ENCODE measurements at regions not wholly inside any gene's neighbourhood (a gene's known extent, or its start where the extent isn't known, plus 50 kb on each side); places are given as distances from the start of the nearest gene placed in this dataset.

DNA sequence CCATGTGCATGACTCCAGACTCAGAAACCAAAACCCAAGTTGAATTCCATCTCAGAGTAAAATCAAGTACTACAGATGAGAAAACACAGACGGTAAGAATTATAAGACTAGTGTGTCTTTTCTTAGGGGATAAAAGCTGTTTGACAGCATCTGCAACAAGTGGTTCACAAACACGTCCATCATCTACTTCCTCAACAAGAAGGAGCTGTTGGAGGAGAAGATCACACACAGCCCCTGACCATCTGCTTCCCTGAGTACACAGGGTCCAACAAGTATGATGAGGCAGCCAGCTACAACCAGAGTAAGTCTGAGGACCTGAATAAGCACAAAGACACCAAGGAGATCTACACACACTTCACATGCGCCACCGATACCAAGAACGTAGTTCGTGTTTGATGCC is 110.7 kb upstream of the ATF7IP start:
- H3K4me1 ChIP-seq (ENCODE audit: insufficient read depth, low read length), result peaks cover 40% of the 10 kb centered on the region
- H3K36me3 ChIP-seq (replicated peaks in 1 of 2; ENCODE audit: control insufficient read depth in 1 of 2, insufficient read depth in 2 of 2, low read length in 2 of 2), result no peaks in the 10 kb centered on the region
- H3K79me2 ChIP-seq (ENCODE audit: insufficient read depth, low read length), result no peaks in the 10 kb centered on the region
- DNase-seq (ENCODE audit: low spot score) (no peak), FAIRE-seq (no peak), ATAC-seq (no peak)
- in situ Hi-C loops (cut with HindIII; ENCODE audit: extremely low pct_ligation_motif_present, low pct_unique_long_range_greater_than_20kb) (loop anchor here (5.0 kb wide), 1 partner anchor 133 kb away; no protein-coding TSS in a partner anchor), intact Hi-C loops (cut with micrococcal nuclease; ENCODE audit: unreplicated experiment) (no loop called here)
- H3K4me3 ChIP-seq (replicated peaks in 1 of 3; ENCODE audit: insufficient read depth in 1 of 3, low read depth in 2 of 3, low read length in 3 of 3), result no peak overlapping the region
- WGBS (ENCODE audit: low lambda C conversion rate), result 77% methylated on average over 6 of the region's 6 CpGs
- H4K20me1 ChIP-seq (ENCODE audit: insufficient read depth, low read length), result no peaks in the 10 kb centered on the region
- H3K9me3 ChIP-seq (ENCODE audit: low read length), result no peaks in the 10 kb centered on the region
- BruUV-seq (replicated peaks), result no TSS peak
- no peaks in the 10 kb centered on the region for H3K27me3 ChIP-seq (ENCODE audit: control insufficient read depth in 1 of 2, insufficient read depth in 2 of 2, low read length in 2 of 2)
- ChIA-PET CTCF (ENCODE audit: low intra/inter-chr PET ratio, low total read pairs) (no interaction called here), POLR2A (no interaction called here)
- no peak overlapping the region for H3K9ac ChIP-seq (ENCODE audit: insufficient read depth, low read depth, low read length)
- H3K4me2 ChIP-seq (ENCODE audit: low read depth, low read length), result no peak overlapping the region
- no peak overlapping the region for H2AFZ ChIP-seq (ENCODE audit: low read length)
- no peak overlapping the region for H3K27ac ChIP-seq (ENCODE audit: extremely low read length, insufficient read depth, low read length)
- TF ChIP-seq ZNF24 (IDR thresholded peaks at IDR 0.05), result no peak
- TF ChIP-seq CCAR2 (optimal IDR thresholded peaks at IDR 0.05; ENCODE audit: low read depth, low read length), result no peak
- TF ChIP-seq ZFP37 (CRISPR knock-in tag; IDR thresholded peaks at IDR 0.05; ENCODE audit: borderline replicate concordance), result no peak
- TF ChIP-seq, protein P1, sequence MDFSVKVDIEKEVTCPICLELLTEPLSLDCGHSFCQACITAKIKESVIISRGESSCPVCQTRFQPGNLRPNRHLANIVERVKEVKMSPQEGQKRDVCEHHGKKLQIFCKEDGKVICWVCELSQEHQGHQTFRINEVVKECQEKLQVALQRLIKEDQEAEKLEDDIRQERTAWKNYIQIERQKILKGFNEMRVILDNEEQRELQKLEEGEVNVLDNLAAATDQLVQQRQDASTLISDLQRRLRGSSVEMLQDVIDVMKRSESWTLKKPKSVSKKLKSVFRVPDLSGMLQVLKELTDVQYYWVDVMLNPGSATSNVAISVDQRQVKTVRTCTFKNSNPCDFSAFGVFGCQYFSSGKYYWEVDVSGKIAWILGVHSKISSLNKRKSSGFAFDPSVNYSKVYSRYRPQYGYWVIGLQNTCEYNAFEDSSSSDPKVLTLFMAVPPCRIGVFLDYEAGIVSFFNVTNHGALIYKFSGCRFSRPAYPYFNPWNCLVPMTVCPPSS (IDR thresholded peaks at IDR 0.05), result no peak
- TF ChIP-seq, protein P2, sequence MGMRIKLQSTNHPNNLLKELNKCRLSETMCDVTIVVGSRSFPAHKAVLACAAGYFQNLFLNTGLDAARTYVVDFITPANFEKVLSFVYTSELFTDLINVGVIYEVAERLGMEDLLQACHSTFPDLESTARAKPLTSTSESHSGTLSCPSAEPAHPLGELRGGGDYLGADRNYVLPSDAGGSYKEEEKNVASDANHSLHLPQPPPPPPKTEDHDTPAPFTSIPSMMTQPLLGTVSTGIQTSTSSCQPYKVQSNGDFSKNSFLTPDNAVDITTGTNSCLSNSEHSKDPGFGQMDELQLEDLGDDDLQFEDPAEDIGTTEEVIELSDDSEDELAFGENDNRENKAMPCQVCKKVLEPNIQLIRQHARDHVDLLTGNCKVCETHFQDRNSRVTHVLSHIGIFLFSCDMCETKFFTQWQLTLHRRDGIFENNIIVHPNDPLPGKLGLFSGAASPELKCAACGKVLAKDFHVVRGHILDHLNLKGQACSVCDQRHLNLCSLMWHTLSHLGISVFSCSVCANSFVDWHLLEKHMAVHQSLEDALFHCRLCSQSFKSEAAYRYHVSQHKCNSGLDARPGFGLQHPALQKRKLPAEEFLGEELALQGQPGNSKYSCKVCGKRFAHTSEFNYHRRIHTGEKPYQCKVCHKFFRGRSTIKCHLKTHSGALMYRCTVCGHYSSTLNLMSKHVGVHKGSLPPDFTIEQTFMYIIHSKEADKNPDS (CRISPR knock-in tag; IDR thresholded peaks at IDR 0.05), result no peak
- no peak for TF ChIP-seq ZNF569 (CRISPR knock-in tag; IDR thresholded peaks at IDR 0.05; ENCODE audit: borderline replicate concordance)
- TF ChIP-seq, protein P3, sequence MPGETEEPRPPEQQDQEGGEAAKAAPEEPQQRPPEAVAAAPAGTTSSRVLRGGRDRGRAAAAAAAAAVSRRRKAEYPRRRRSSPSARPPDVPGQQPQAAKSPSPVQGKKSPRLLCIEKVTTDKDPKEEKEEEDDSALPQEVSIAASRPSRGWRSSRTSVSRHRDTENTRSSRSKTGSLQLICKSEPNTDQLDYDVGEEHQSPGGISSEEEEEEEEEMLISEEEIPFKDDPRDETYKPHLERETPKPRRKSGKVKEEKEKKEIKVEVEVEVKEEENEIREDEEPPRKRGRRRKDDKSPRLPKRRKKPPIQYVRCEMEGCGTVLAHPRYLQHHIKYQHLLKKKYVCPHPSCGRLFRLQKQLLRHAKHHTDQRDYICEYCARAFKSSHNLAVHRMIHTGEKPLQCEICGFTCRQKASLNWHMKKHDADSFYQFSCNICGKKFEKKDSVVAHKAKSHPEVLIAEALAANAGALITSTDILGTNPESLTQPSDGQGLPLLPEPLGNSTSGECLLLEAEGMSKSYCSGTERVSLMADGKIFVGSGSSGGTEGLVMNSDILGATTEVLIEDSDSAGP (CRISPR knock-in tag; IDR thresholded peaks at IDR 0.05; ENCODE audit: borderline replicate concordance), result no peak
- no peak for TF ChIP-seq BHLHE40 (IDR thresholded peaks at IDR 0.05; ENCODE audit: low read length)
- no peak for TF ChIP-seq ZNF160 (CRISPR knock-in tag; IDR thresholded peaks at IDR 0.05)
- no peak for TF ChIP-seq SP2 (CRISPR knock-in tag; IDR thresholded peaks at IDR 0.05)
- TF ChIP-seq, protein P4, sequence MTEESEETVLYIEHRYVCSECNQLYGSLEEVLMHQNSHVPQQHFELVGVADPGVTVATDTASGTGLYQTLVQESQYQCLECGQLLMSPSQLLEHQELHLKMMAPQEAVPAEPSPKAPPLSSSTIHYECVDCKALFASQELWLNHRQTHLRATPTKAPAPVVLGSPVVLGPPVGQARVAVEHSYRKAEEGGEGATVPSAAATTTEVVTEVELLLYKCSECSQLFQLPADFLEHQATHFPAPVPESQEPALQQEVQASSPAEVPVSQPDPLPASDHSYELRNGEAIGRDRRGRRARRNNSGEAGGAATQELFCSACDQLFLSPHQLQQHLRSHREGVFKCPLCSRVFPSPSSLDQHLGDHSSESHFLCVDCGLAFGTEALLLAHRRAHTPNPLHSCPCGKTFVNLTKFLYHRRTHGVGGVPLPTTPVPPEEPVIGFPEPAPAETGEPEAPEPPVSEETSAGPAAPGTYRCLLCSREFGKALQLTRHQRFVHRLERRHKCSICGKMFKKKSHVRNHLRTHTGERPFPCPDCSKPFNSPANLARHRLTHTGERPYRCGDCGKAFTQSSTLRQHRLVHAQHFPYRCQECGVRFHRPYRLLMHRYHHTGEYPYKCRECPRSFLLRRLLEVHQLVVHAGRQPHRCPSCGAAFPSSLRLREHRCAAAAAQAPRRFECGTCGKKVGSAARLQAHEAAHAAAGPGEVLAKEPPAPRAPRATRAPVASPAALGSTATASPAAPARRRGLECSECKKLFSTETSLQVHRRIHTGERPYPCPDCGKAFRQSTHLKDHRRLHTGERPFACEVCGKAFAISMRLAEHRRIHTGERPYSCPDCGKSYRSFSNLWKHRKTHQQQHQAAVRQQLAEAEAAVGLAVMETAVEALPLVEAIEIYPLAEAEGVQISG (CRISPR knock-in tag; IDR thresholded peaks at IDR 0.05), result no peak
- TF ChIP-seq, protein P5, sequence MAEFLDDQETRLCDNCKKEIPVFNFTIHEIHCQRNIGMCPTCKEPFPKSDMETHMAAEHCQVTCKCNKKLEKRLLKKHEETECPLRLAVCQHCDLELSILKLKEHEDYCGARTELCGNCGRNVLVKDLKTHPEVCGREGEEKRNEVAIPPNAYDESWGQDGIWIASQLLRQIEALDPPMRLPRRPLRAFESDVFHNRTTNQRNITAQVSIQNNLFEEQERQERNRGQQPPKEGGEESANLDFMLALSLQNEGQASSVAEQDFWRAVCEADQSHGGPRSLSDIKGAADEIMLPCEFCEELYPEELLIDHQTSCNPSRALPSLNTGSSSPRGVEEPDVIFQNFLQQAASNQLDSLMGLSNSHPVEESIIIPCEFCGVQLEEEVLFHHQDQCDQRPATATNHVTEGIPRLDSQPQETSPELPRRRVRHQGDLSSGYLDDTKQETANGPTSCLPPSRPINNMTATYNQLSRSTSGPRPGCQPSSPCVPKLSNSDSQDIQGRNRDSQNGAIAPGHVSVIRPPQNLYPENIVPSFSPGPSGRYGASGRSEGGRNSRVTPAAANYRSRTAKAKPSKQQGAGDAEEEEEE (CRISPR knock-in tag; IDR thresholded peaks at IDR 0.05; ENCODE audit: borderline replicate concordance), result no peak
- TF ChIP-seq, protein P6, sequence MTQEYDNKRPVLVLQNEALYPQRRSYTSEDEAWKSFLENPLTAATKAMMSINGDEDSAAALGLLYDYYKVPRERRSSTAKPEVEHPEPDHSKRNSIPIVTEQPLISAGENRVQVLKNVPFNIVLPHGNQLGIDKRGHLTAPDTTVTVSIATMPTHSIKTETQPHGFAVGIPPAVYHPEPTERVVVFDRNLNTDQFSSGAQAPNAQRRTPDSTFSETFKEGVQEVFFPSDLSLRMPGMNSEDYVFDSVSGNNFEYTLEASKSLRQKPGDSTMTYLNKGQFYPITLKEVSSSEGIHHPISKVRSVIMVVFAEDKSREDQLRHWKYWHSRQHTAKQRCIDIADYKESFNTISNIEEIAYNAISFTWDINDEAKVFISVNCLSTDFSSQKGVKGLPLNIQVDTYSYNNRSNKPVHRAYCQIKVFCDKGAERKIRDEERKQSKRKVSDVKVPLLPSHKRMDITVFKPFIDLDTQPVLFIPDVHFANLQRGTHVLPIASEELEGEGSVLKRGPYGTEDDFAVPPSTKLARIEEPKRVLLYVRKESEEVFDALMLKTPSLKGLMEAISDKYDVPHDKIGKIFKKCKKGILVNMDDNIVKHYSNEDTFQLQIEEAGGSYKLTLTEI (CRISPR knock-in tag; conservative IDR thresholded peaks at IDR 0.05), result no peak
- TF ChIP-seq NR3C1 (CRISPR knock-in tag; IDR thresholded peaks at IDR 0.05), result no peak

Measured in HepG2 (cell line).